GM18909 (cell line): ENCODE measurements at regions not wholly inside any gene's neighbourhood (a gene's known extent, or its start where the extent isn't known, plus 50 kb on each side); places are given as distances from the start of the nearest gene placed in this dataset.

Source experiments
- ATAC-seq: cut with Tn5 transposase; IDR thresholded peaks from one replicate; pipeline ENCODE4 v1.9.1; 2021; ENCODE audit warnings: mild to moderate bottlenecking; ENCODE audit not compliant: unreplicated experiment, poor library complexity

GRCh38 chr3:140809316-140809715, 131.5 kb downstream of the TRIM42 start:
- no peak for ATAC-seq

GRCh38 chr3:140816372-140817195, 125.1 kb upstream of the SLC25A36 start:
- ATAC-seq, result peak; percentile 97

- no peak for ATAC-seq
Measured at GRCh38 chr3:140821493-140821892, 120.1 kb upstream of the SLC25A36 start.

- ATAC-seq, result no peak
Measured at GRCh38 chr3:140822401-140823047, 119.1 kb upstream of the SLC25A36 start.

- no peak for ATAC-seq
Measured at GRCh38 chr3:140823106-140823505, 118.5 kb upstream of the SLC25A36 start.

GRCh38 chr3:140827894-140828293, 113.7 kb upstream of the SLC25A36 start:
- ATAC-seq, result no peak

GRCh38 chr3:140828585-140828984, 113.1 kb upstream of the SLC25A36 start:
- no peak for ATAC-seq

- ATAC-seq, result no peak
Measured at GRCh38 chr3:140829796-140830195, 111.8 kb upstream of the SLC25A36 start.

- no peak for ATAC-seq
Measured at GRCh38 chr3:140830391-140830790, 111.2 kb upstream of the SLC25A36 start.

- peak; percentile 69 for ATAC-seq
Measured at GRCh38 chr3:140832883-140833282, 108.8 kb upstream of the SLC25A36 start.

- no peak for ATAC-seq
Measured at GRCh38 chr3:140834266-140835037, 107.2 kb upstream of the SLC25A36 start.

GRCh38 chr3:140842984-140843649, 98.5 kb upstream of the SLC25A36 start:
- ATAC-seq, result peak; percentile 96

- peak; percentile 6 for ATAC-seq
Measured at GRCh38 chr3:140843656-140844055, 98.0 kb upstream of the SLC25A36 start.

- no peak for ATAC-seq
Measured at GRCh38 chr3:140844072-140844471, 97.6 kb upstream of the SLC25A36 start.

- peak; percentile 47 for ATAC-seq
Measured at GRCh38 chr3:140845882-140846281, 95.8 kb upstream of the SLC25A36 start.

- ATAC-seq, result no peak
Measured at GRCh38 chr3:140848666-140849065, 93.0 kb upstream of the SLC25A36 start.

- no peak for ATAC-seq
Measured at GRCh38 chr3:140850210-140850955, 91.3 kb upstream of the SLC25A36 start.

GRCh38 chr3:140854961-140855360, 86.7 kb upstream of the SLC25A36 start:
- no peak for ATAC-seq

GRCh38 chr3:140856905-140857304, 84.7 kb upstream of the SLC25A36 start:
- ATAC-seq, result no peak

- ATAC-seq, result no peak
Measured at GRCh38 chr3:140857993-140858392, 83.6 kb upstream of the SLC25A36 start.
